ENCODE measurements at regions not wholly inside any gene's neighbourhood (a gene's known extent, or its start where the extent isn't known, plus 50 kb on each side); places are given as distances from the start of the nearest gene placed in this dataset.

GRCh38 chr6:168165373-168165772, 86.4 kb upstream of the FRMD1 start:
- Histone ChIP-seq H3K9ac (ENCODE audit: low read length) (no peak overlapping the region), H3K4me2 (ENCODE audit: low read depth, low read length) (no peak overlapping the region), H3K27ac (ENCODE audit: low read length) (no peak overlapping the region), H3F3A (ENCODE audit: insufficient read depth, low read length) (no peaks in the 10 kb centered on the region), H3K36me3 (replicated peaks; ENCODE audit: insufficient read depth, low read length) (no peaks in the 10 kb centered on the region), H2AFZ (ENCODE audit: low read length) (no peak overlapping the region), H3K4me1 (ENCODE audit: low read length) (no peaks in the 10 kb centered on the region), H4K20me1 (ENCODE audit: insufficient read depth, low read length) (no peaks in the 10 kb centered on the region), H3K9me2 (replicated peaks; ENCODE audit: insufficient read depth, low read length) (no peaks in the 10 kb centered on the region), H3K79me2 (ENCODE audit: low read length) (no peaks in the 10 kb centered on the region), H3K27me3 (replicated peaks; ENCODE audit: insufficient read depth, low read length) (no peaks in the 10 kb centered on the region), H3K4me3 (ENCODE audit: low read length) (no peak overlapping the region), H3K9me3 (replicated peaks; ENCODE audit: insufficient read depth, low read length) (no peaks in the 10 kb centered on the region)
- no peak for DNase-seq
- no peak for TF ChIP-seq EZH2 (optimal IDR thresholded peaks at IDR 0.05; ENCODE audit: low read depth, low read length)
- TF ChIP-seq, protein P1, sequence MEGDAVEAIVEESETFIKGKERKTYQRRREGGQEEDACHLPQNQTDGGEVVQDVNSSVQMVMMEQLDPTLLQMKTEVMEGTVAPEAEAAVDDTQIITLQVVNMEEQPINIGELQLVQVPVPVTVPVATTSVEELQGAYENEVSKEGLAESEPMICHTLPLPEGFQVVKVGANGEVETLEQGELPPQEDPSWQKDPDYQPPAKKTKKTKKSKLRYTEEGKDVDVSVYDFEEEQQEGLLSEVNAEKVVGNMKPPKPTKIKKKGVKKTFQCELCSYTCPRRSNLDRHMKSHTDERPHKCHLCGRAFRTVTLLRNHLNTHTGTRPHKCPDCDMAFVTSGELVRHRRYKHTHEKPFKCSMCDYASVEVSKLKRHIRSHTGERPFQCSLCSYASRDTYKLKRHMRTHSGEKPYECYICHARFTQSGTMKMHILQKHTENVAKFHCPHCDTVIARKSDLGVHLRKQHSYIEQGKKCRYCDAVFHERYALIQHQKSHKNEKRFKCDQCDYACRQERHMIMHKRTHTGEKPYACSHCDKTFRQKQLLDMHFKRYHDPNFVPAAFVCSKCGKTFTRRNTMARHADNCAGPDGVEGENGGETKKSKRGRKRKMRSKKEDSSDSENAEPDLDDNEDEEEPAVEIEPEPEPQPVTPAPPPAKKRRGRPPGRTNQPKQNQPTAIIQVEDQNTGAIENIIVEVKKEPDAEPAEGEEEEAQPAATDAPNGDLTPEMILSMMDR (IDR thresholded peaks at IDR 0.05; ENCODE audit: low read length), result no peak
- no peak for TF ChIP-seq EZH2phosphoT487 (IDR thresholded peaks at IDR 0.05; ENCODE audit: low read length)

DNA sequence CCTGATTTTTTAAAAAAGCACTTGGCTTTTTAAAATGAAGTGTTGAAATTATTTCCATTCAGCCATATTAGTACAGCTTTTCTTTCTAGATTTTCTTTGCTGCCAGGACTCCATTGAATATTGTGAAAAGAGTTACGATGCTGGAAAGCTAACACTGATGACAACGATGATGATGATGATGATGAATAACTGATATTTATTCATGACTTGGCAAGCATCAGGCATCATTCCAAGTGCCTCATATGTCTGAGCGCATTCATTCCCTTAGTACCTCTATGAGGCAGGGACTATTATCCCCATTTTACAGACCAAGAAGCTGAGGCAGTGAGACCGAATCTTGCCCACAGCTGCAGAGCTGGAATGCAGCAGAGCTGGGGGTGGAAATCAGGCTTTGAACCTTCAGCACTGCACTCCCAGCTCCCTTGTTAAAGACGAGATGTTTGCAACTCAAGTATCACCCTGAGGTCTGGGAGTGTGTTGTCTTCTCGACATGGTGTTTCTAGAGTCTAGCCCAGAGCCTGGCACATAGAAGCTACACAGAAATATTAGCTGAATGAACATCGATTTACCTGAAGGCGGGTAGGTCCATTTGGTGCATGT, 85.5 kb upstream of the FRMD1 start:
- H3K36me3 ChIP-seq (replicated peaks; ENCODE audit: insufficient read depth, low read length), result no peaks in the 10 kb centered on the region

GRCh38 chr6:168163096-168163731, 84.2 kb upstream of the FRMD1 start:
- DNase-seq, result no peak
- TF ChIP-seq EZH2 (optimal IDR thresholded peaks at IDR 0.05; ENCODE audit: low read depth, low read length) (no peak), EZH2phosphoT487 (IDR thresholded peaks at IDR 0.05; ENCODE audit: low read length) (no peak)
- TF ChIP-seq, protein P1 (IDR thresholded peaks at IDR 0.05; ENCODE audit: low read length), result no peak
- H3K4me1 ChIP-seq (ENCODE audit: low read length), result no peaks in the 10 kb centered on the region

More for the DNA sequence above, 85.5 kb upstream of the FRMD1 start:
- no peak overlapping the region for H3K27ac ChIP-seq (ENCODE audit: low read length)
- no peak overlapping the region for H3K9ac ChIP-seq (ENCODE audit: low read length)
- no peak overlapping the region for H3K4me3 ChIP-seq (ENCODE audit: low read length)
- no peaks in the 10 kb centered on the region for H3K4me1 ChIP-seq (ENCODE audit: low read length)
- no peaks in the 10 kb centered on the region for H3F3A ChIP-seq (ENCODE audit: insufficient read depth, low read length)
- no peak overlapping the region for H3K4me2 ChIP-seq (ENCODE audit: low read depth, low read length)
- TF ChIP-seq EZH2phosphoT487 (IDR thresholded peaks at IDR 0.05; ENCODE audit: low read length), result no peak
- TF ChIP-seq, protein P1 (IDR thresholded peaks at IDR 0.05; ENCODE audit: low read length), result no peak
- TF ChIP-seq EZH2 (optimal IDR thresholded peaks at IDR 0.05; ENCODE audit: low read depth, low read length), result no peak
- no peak for DNase-seq
- no peaks in the 10 kb centered on the region for H3K9me3 ChIP-seq (replicated peaks; ENCODE audit: insufficient read depth, low read length)
- no peaks in the 10 kb centered on the region for H3K9me2 ChIP-seq (replicated peaks; ENCODE audit: insufficient read depth, low read length)
- H2AFZ ChIP-seq (ENCODE audit: low read length), result no peak overlapping the region
- no peaks in the 10 kb centered on the region for H4K20me1 ChIP-seq (ENCODE audit: insufficient read depth, low read length)
- no peaks in the 10 kb centered on the region for H3K27me3 ChIP-seq (replicated peaks; ENCODE audit: insufficient read depth, low read length)
- H3K79me2 ChIP-seq (ENCODE audit: low read length), result no peaks in the 10 kb centered on the region

More at GRCh38 chr6:168163096-168163731, 84.2 kb upstream of the FRMD1 start:
- H3F3A ChIP-seq (ENCODE audit: insufficient read depth, low read length), result no peaks in the 10 kb centered on the region
- H3K4me2 ChIP-seq (ENCODE audit: low read depth, low read length), result no peak overlapping the region
- no peak overlapping the region for H3K27ac ChIP-seq (ENCODE audit: low read length)
- H3K79me2 ChIP-seq (ENCODE audit: low read length), result no peaks in the 10 kb centered on the region
- H3K9ac ChIP-seq (ENCODE audit: low read length), result no peak overlapping the region
- no peaks in the 10 kb centered on the region for H3K36me3 ChIP-seq (replicated peaks; ENCODE audit: insufficient read depth, low read length)
- no peak overlapping the region for H3K4me3 ChIP-seq (ENCODE audit: low read length)
- no peaks in the 10 kb centered on the region for H3K27me3 ChIP-seq (replicated peaks; ENCODE audit: insufficient read depth, low read length)
- H3K9me3 ChIP-seq (replicated peaks; ENCODE audit: insufficient read depth, low read length), result no peaks in the 10 kb centered on the region
- no peaks in the 10 kb centered on the region for H3K9me2 ChIP-seq (replicated peaks; ENCODE audit: insufficient read depth, low read length)
- no peaks in the 10 kb centered on the region for H4K20me1 ChIP-seq (ENCODE audit: insufficient read depth, low read length)
- no peak overlapping the region for H2AFZ ChIP-seq (ENCODE audit: low read length)
